ENCODE measurements at regions not wholly inside any gene's neighbourhood (a gene's known extent, or its start where the extent isn't known, plus 50 kb on each side); places are given as distances from the start of the nearest gene placed in this dataset.

GRCh38 chr12:74685385-74685784 lies 147.8 kb downstream of the ATXN7L3B start:
- no peak for DNase-seq (ENCODE audit: low spot score)

- DNase-seq (ENCODE audit: low spot score) = peak; percentile 24
Measured at GRCh38 chr12:74689071-74689655, 151.5 kb downstream of the ATXN7L3B start.

GRCh38 chr12:74689929-74690328 lies 152.3 kb downstream of the ATXN7L3B start:
- DNase-seq (ENCODE audit: low spot score) = no peak

- no peak for DNase-seq (ENCODE audit: low spot score)
Measured at GRCh38 chr12:74719447-74719846, 181.8 kb downstream of the ATXN7L3B start.

GRCh38 chr12:74722709-74723108 lies 185.1 kb downstream of the ATXN7L3B start:
- DNase-seq (ENCODE audit: low spot score) = no peak

- DNase-seq (ENCODE audit: low spot score) = no peak
Measured at GRCh38 chr12:74725154-74725553, 187.5 kb downstream of the ATXN7L3B start.

GRCh38 chr12:74728006-74728405 lies 190.4 kb downstream of the ATXN7L3B start:
- no peak for DNase-seq (ENCODE audit: low spot score)

GRCh38 chr12:74732164-74732784 lies 194.6 kb downstream of the ATXN7L3B start:
- DNase-seq (ENCODE audit: low spot score) = no peak

- DNase-seq (ENCODE audit: low spot score) = peak; percentile 38
Measured at GRCh38 chr12:74732826-74733225, 195.2 kb downstream of the ATXN7L3B start.

GRCh38 chr12:74741112-74741511 lies 203.5 kb downstream of the ATXN7L3B start:
- no peak for DNase-seq (ENCODE audit: low spot score)

- peak; percentile 17 for DNase-seq (ENCODE audit: low spot score)
Measured at GRCh38 chr12:74747305-74747704, 209.7 kb downstream of the ATXN7L3B start.

- no peak for DNase-seq (ENCODE audit: low spot score)
Measured at GRCh38 chr12:74751441-74751840, 213.8 kb downstream of the ATXN7L3B start.

GRCh38 chr12:74752215-74752614 lies 214.6 kb downstream of the ATXN7L3B start:
- DNase-seq (ENCODE audit: low spot score) = no peak

GRCh38 chr12:74770552-74770951 lies 232.9 kb downstream of the ATXN7L3B start:
- no peak for DNase-seq (ENCODE audit: low spot score)

GRCh38 chr12:74775276-74775675 lies 237.6 kb downstream of the ATXN7L3B start:
- DNase-seq (ENCODE audit: low spot score) = no peak

GRCh38 chr12:74776378-74776777 lies 238.7 kb downstream of the ATXN7L3B start:
- no peak for DNase-seq (ENCODE audit: low spot score)

- DNase-seq (ENCODE audit: low spot score) = no peak
Measured at GRCh38 chr12:74780182-74780849, 242.7 kb downstream of the ATXN7L3B start.

GRCh38 chr12:74780850-74781241 lies 243.2 kb downstream of the ATXN7L3B start:
- DNase-seq (ENCODE audit: low spot score) = peak; percentile 54

GRCh38 chr12:74781991-74782485 lies 244.4 kb downstream of the ATXN7L3B start:
- DNase-seq (ENCODE audit: low spot score) = no peak

- DNase-seq (ENCODE audit: low spot score) = no peak
Measured at GRCh38 chr12:74790931-74791330, 253.3 kb downstream of the ATXN7L3B start.

GRCh38 chr12:74791365-74791764 lies 253.7 kb downstream of the ATXN7L3B start:
- DNase-seq (ENCODE audit: low spot score) = no peak

- DNase-seq (ENCODE audit: low spot score) = no peak
Measured at GRCh38 chr12:74794522-74794921, 256.9 kb downstream of the ATXN7L3B start.

GRCh38 chr12:74801625-74802024 lies 264.0 kb downstream of the ATXN7L3B start:
- no peak for DNase-seq (ENCODE audit: low spot score)

Data from D341Med (cell line).